Left lung (tissue), 4 donors: ENCODE measurements at regions not wholly inside any gene's neighbourhood (a gene's known extent, or its start where the extent isn't known, plus 50 kb on each side); places are given as distances from the start of the nearest gene placed in this dataset.

Source experiments
- ATAC-seq: fragments of 200-7000 bp; cut with Tn5 transposase; one replicate; pipeline ENCODE4 v1.9.1; 2020; ENCODE audit warnings: moderate library complexity
- DNase-seq, 4 donors: peaks; one replicate each; pipeline ENCODE4 v3.0.0-alpha.2; 2013 to 2020
- H3K27ac ChIP-seq, 2 donors: fragments of 200-600 bp; sonication (generic) in 1 of 2; one replicate each; pipeline versions ENCODE4 v1.5.0 to v1.8.0; 2020 to 2021
- H3K27me3 ChIP-seq, 2 donors: fragments of 200-600 bp; sonication (generic) in 1 of 2; one replicate each; pipeline versions ENCODE4 v1.5.0 to v1.8.0; 2020 to 2021
- H3K36me3 ChIP-seq, 2 donors: fragments of 200-600 bp; sonication (generic) in 1 of 2; one replicate each; pipeline versions ENCODE4 v1.5.0 to v1.8.0; 2020 to 2021
- H3K4me1 ChIP-seq, 2 donors: fragments of 200-600 bp; one replicate each; pipeline ENCODE4 v1.8.0; 2021
- H3K4me3 ChIP-seq, 2 donors: fragments of 200-600 bp; sonication (generic) in 1 of 2; one replicate each; pipeline versions ENCODE4 v1.5.0 to v1.8.0; 2020 to 2021; ENCODE audit warnings: mild to moderate bottlenecking in 1 of 2
- H3K9me3 ChIP-seq, 2 donors: fragments of 200-600 bp; sonication (generic) in 1 of 2; one replicate each; pipeline versions ENCODE4 v1.5.0 to v1.8.0; 2020 to 2021
- intact Hi-C, 2 donors: fragments of 100-400 bp; cut with DNase I; formaldehyde crosslinking; loops; one replicate each; pipeline versions ENCODE4 v1.11.2 to v1.14.2; 2022
- TF ChIP-seq, protein P1 (sequence below), 2 donors: fragments of 200-600 bp; sonication (generic) in 1 of 2; IDR thresholded peaks; one replicate each; pipeline versions ENCODE4 v1.5.0 to v1.8.0; 2021; ENCODE audit warnings: antibody characterized with exemption in 2 of 2
- donor health status: DM: no; HTN: yes; CAD: no.
- donor health status: DM: no; HTN: no; CAD: no.

DNA sequence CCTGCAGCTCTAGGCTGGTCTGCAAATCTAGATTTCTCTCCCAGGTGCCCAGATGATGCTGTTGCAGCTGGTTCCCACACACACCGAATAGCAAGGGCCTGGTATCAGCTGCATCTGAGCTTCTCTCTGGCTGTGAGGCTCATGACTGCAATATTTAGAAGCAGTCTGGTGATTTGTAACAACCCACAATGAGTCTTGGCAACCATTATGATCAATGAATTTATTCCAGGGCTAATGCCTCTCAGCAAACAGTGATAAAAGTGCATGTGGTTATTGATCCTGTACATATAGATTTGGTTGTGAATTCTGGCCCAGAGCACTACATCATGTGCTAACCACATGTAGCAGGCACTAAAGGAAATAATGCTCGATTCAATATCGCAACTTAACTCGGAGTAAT lies 114.3 kb downstream of the ASCL4 start:
- DNase-seq: no peak
- intact Hi-C loops: loop anchor here in 1 of 2 donors (10.0 kb wide), 2 partner anchors 124 to 214 kb away; partner anchors contain the start of gene PRDM4
- no peaks in the 10 kb centered on the region for H3K36me3 ChIP-seq
- no peaks in the 10 kb centered on the region for H3K9me3 ChIP-seq
- H3K4me1 ChIP-seq: no peaks in the 10 kb centered on the region
- TF ChIP-seq, protein P1, sequence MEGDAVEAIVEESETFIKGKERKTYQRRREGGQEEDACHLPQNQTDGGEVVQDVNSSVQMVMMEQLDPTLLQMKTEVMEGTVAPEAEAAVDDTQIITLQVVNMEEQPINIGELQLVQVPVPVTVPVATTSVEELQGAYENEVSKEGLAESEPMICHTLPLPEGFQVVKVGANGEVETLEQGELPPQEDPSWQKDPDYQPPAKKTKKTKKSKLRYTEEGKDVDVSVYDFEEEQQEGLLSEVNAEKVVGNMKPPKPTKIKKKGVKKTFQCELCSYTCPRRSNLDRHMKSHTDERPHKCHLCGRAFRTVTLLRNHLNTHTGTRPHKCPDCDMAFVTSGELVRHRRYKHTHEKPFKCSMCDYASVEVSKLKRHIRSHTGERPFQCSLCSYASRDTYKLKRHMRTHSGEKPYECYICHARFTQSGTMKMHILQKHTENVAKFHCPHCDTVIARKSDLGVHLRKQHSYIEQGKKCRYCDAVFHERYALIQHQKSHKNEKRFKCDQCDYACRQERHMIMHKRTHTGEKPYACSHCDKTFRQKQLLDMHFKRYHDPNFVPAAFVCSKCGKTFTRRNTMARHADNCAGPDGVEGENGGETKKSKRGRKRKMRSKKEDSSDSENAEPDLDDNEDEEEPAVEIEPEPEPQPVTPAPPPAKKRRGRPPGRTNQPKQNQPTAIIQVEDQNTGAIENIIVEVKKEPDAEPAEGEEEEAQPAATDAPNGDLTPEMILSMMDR (IDR thresholded peaks at IDR 0.05): no peak
- no peak for ATAC-seq
- H3K4me3 ChIP-seq: no peak overlapping the region
- H3K27me3 ChIP-seq: peaks cover 0 to 11% of the 10 kb centered on the region in 2 donors
- H3K27ac ChIP-seq: no peak overlapping the region

DNA sequence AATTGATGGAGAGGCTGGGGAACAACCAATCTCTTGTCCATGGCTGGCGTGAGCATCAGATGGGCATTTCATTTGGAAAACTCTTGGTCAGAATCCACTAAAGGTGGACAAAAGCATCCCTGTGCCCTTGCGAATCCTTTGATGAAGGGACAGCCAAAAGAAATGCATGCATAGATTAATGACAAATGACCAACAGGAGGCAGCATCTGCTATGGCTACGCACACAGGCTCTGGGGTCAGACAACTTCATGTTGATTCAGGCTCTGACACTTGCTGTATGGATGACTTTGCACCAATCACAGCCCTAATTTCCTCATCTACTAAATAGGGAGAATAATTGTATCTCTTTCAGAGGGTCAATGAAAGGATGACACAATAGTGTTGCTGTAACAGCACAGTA lies 117.5 kb downstream of the ASCL4 start:
- Histone ChIP-seq H3K27ac (no peak overlapping the region), H3K4me3 (no peak overlapping the region), H3K27me3 (peaks cover 0 to 3% of the 10 kb centered on the region in 2 donors), H3K4me1 (no peaks in the 10 kb centered on the region), H3K36me3 (no peaks in the 10 kb centered on the region), H3K9me3 (no peaks in the 10 kb centered on the region)
- TF ChIP-seq, protein P1 (IDR thresholded peaks at IDR 0.05): no peak
- DNase-seq (no peak), ATAC-seq (no peak)
- intact Hi-C loops: no loop called here

- intact Hi-C loops: no loop called here
- ATAC-seq: no peak
- H3K27me3 ChIP-seq: no peaks in the 10 kb centered on the region
These were observed 120.1 kb downstream of the ASCL4 start for GRCh38 chr12:107894589-107894988.

GRCh38 chr12:107895966-107896365 lies 121.5 kb downstream of the ASCL4 start:
- TF ChIP-seq, protein P1 (IDR thresholded peaks at IDR 0.05): no peak
- Histone ChIP-seq H3K27ac (no peak overlapping the region), H3K4me3 (no peak overlapping the region), H3K36me3 (no peaks in the 10 kb centered on the region), H3K27me3 (no peaks in the 10 kb centered on the region), H3K9me3 (no peaks in the 10 kb centered on the region), H3K4me1 (no peaks in the 10 kb centered on the region)
- ATAC-seq: no peak
- intact Hi-C loops: no loop called here
- no peak for DNase-seq

More at GRCh38 chr12:107894589-107894988, 120.1 kb downstream of the ASCL4 start:
- DNase-seq: no peak
- no peak overlapping the region for H3K4me3 ChIP-seq
- H3K27ac ChIP-seq: no peak overlapping the region
- TF ChIP-seq, protein P1 (IDR thresholded peaks at IDR 0.05): no peak
- H3K4me1 ChIP-seq: no peaks in the 10 kb centered on the region
- H3K36me3 ChIP-seq: no peaks in the 10 kb centered on the region
- H3K9me3 ChIP-seq: no peaks in the 10 kb centered on the region

DNA sequence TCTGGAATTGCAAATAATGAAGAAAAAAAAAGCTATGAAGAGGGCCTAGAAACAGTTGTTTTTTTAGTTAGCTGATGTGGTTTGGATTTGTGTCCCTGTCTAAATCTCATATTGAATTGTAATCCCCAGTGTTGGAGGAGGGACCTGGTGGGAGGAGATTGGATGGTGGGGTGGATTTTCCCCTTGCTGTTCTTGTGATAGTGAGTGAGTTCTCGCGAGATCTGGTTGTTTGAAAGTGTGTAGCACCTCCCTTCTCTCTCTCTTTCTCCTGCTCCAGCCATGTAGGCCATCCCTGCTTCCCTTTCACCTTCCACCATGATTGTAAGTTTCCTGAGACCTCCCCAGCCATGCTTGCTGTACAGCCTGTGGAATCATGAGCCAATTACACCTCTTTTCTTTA lies 126.1 kb downstream of the ASCL4 start:
- TF ChIP-seq, protein P1 (IDR thresholded peaks at IDR 0.05): no peak
- no peak for ATAC-seq
- H3K27me3 ChIP-seq: peaks cover 16 to 38% of the 10 kb centered on the region in 2 donors

More for the DNA sequence above, 126.1 kb downstream of the ASCL4 start:
- H3K27ac ChIP-seq: no peak overlapping the region
- peaks cover 0 to 6% of the 10 kb centered on the region in 2 donors for H3K4me1 ChIP-seq
- no peak for DNase-seq
- H3K4me3 ChIP-seq: no peak overlapping the region
- no peaks in the 10 kb centered on the region for H3K36me3 ChIP-seq
- no peaks in the 10 kb centered on the region for H3K9me3 ChIP-seq
- intact Hi-C loops: no loop called here
